Endothelial cell of umbilical vein (primary cell): ENCODE measurements at regions not wholly inside any gene's neighbourhood (a gene's known extent, or its start where the extent isn't known, plus 50 kb on each side); places are given as distances from the start of the nearest gene placed in this dataset.

Experiments used
- EZH2 ChIP-seq: IDR thresholded peaks from 2 replicates; pipeline ENCODE4 v1.6.1; 2012; ENCODE audit warnings: borderline replicate concordance, low read depth, mild to moderate bottlenecking, moderate library complexity, low read length, inconsistent platforms; ENCODE audit not compliant: severe bottlenecking
- GATA2 ChIP-seq: IDR thresholded peaks from 2 replicates; pipeline ENCODE4 v1.7.0; 2011; ENCODE audit warnings: low read depth, mild to moderate bottlenecking, moderate library complexity, mixed read lengths, low read length; ENCODE audit not compliant: insufficient read length, insufficient read depth
- MAX ChIP-seq: IDR thresholded peaks from 2 replicates; pipeline ENCODE4 v1.6.1; 2011; ENCODE audit not compliant: insufficient read depth, insufficient read length
- POLR2A ChIP-seq: IDR thresholded peaks from 2 replicates; pipeline ENCODE4 v1.6.1; 2012; ENCODE audit warnings: low read depth, mild to moderate bottlenecking, control low read depth, low read length
- POLR2AphosphoS5 ChIP-seq: IDR thresholded peaks from 2 replicates; pipeline ENCODE4 v1.6.1; 2012; ENCODE audit warnings: low read depth, mild to moderate bottlenecking, control low read depth, low read length, moderate library complexity; ENCODE audit not compliant: insufficient read depth
- TF ChIP-seq, protein P1 (sequence below), 2 donors: IDR thresholded peaks; 1 replicate in 1 of 2; 2 replicates in 1 of 2; pipeline ENCODE4 v1.5.1; 2011; ENCODE audit warnings: low read length in 2 of 2, mild to moderate bottlenecking in 2 of 2, moderate library complexity in 2 of 2, control low read depth in 1 of 2, inconsistent platforms in 1 of 2, low read depth in 1 of 2; ENCODE audit not compliant: insufficient read depth in 1 of 2; ENCODE audit errors: extremely low read depth in 1 of 2

- TF ChIP-seq POLR2AphosphoS5 (no peak), POLR2A (no peak), GATA2 (no peak), MAX (no peak), EZH2 (no peak)
- TF ChIP-seq, protein P1, sequence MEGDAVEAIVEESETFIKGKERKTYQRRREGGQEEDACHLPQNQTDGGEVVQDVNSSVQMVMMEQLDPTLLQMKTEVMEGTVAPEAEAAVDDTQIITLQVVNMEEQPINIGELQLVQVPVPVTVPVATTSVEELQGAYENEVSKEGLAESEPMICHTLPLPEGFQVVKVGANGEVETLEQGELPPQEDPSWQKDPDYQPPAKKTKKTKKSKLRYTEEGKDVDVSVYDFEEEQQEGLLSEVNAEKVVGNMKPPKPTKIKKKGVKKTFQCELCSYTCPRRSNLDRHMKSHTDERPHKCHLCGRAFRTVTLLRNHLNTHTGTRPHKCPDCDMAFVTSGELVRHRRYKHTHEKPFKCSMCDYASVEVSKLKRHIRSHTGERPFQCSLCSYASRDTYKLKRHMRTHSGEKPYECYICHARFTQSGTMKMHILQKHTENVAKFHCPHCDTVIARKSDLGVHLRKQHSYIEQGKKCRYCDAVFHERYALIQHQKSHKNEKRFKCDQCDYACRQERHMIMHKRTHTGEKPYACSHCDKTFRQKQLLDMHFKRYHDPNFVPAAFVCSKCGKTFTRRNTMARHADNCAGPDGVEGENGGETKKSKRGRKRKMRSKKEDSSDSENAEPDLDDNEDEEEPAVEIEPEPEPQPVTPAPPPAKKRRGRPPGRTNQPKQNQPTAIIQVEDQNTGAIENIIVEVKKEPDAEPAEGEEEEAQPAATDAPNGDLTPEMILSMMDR (IDR thresholded peaks at IDR 0.05; ENCODE audit: extremely low read depth in 1 of 2, insufficient read depth in 1 of 2, low read depth in 1 of 2, low read length in 2 of 2) = no peak
Measured at GRCh38 chr10:59575269-59575668, 134.4 kb downstream of the SLC16A9 start.
